ENCODE measurements at regions not wholly inside any gene's neighbourhood (a gene's known extent, or its start where the extent isn't known, plus 50 kb on each side); places are given as distances from the start of the nearest gene placed in this dataset.

- TF ChIP-seq FOXP2 (optimal IDR thresholded peaks at IDR 0.05; ENCODE audit: borderline replicate concordance, extremely low read depth, extremely low read length, insufficient read depth) (no peak), TAF1 (IDR thresholded peaks at IDR 0.05; ENCODE audit: borderline replicate concordance, insufficient read depth, low read length) (no peak), POLR2AphosphoS5 (IDR thresholded peaks at IDR 0.05; ENCODE audit: low read depth, low read length) (no peak), REST (IDR thresholded peaks at IDR 0.05; ENCODE audit: insufficient read depth in 1 of 2, low read depth in 2 of 2, low read length in 2 of 2) (no peak), SIN3A (IDR thresholded peaks at IDR 0.05; ENCODE audit: borderline replicate concordance, insufficient read depth, low read length) (no peak)
Measured at GRCh38 chrY:15345471-15346155, 821.3 kb downstream of the NLGN4Y start.

GRCh38 chrY:15349351-15349750, 825.0 kb downstream of the NLGN4Y start:
- TF ChIP-seq FOXP2 (optimal IDR thresholded peaks at IDR 0.05; ENCODE audit: borderline replicate concordance, extremely low read depth, extremely low read length, insufficient read depth) (no peak), SIN3A (IDR thresholded peaks at IDR 0.05; ENCODE audit: borderline replicate concordance, insufficient read depth, low read length) (no peak), POLR2AphosphoS5 (IDR thresholded peaks at IDR 0.05; ENCODE audit: low read depth, low read length) (no peak), REST (IDR thresholded peaks at IDR 0.05; ENCODE audit: insufficient read depth in 1 of 2, low read depth in 2 of 2, low read length in 2 of 2) (no peak), TAF1 (IDR thresholded peaks at IDR 0.05; ENCODE audit: borderline replicate concordance, insufficient read depth, low read length) (no peak)

GRCh38 chrY:15355321-15355720, 831.0 kb downstream of the NLGN4Y start:
- TF ChIP-seq FOXP2 (optimal IDR thresholded peaks at IDR 0.05; ENCODE audit: borderline replicate concordance, extremely low read depth, extremely low read length, insufficient read depth) (no peak), SIN3A (IDR thresholded peaks at IDR 0.05; ENCODE audit: borderline replicate concordance, insufficient read depth, low read length) (no peak)

GRCh38 chrY:15360471-15360870, 836.1 kb downstream of the NLGN4Y start:
- TF ChIP-seq FOXP2 (optimal IDR thresholded peaks at IDR 0.05; ENCODE audit: borderline replicate concordance, extremely low read depth, extremely low read length, insufficient read depth) (no peak), POLR2AphosphoS5 (IDR thresholded peaks at IDR 0.05; ENCODE audit: low read depth, low read length) (no peak)

GRCh38 chrY:15364996-15365395, 840.7 kb downstream of the NLGN4Y start:
- TF ChIP-seq POLR2AphosphoS5 (IDR thresholded peaks at IDR 0.05; ENCODE audit: low read depth, low read length) (no peak), SIN3A (IDR thresholded peaks at IDR 0.05; ENCODE audit: borderline replicate concordance, insufficient read depth, low read length) (no peak), TAF1 (IDR thresholded peaks at IDR 0.05; ENCODE audit: borderline replicate concordance, insufficient read depth, low read length) (no peak), FOXP2 (optimal IDR thresholded peaks at IDR 0.05; ENCODE audit: borderline replicate concordance, extremely low read depth, extremely low read length, insufficient read depth) (no peak), REST (IDR thresholded peaks at IDR 0.05; ENCODE audit: insufficient read depth in 1 of 2, low read depth in 2 of 2, low read length in 2 of 2) (no peak)

- TF ChIP-seq REST (IDR thresholded peaks at IDR 0.05; ENCODE audit: insufficient read depth in 1 of 2, low read depth in 2 of 2, low read length in 2 of 2), result no peak
- no peak for TF ChIP-seq FOXP2 (optimal IDR thresholded peaks at IDR 0.05; ENCODE audit: borderline replicate concordance, extremely low read depth, extremely low read length, insufficient read depth)
- TF ChIP-seq POLR2AphosphoS5 (IDR thresholded peaks at IDR 0.05; ENCODE audit: low read depth, low read length), result no peak
- no peak for TF ChIP-seq SIN3A (IDR thresholded peaks at IDR 0.05; ENCODE audit: borderline replicate concordance, insufficient read depth, low read length)
- no peak for TF ChIP-seq TAF1 (IDR thresholded peaks at IDR 0.05; ENCODE audit: borderline replicate concordance, insufficient read depth, low read length)
Measured at GRCh38 chrY:15368786-15369185, 844.5 kb downstream of the NLGN4Y start.

Data from PFSK-1 (cell line).